ENCODE measurements at regions not wholly inside any gene's neighbourhood (a gene's known extent, or its start where the extent isn't known, plus 50 kb on each side); places are given as distances from the start of the nearest gene placed in this dataset.

- no peak for ATAC-seq
- Histone ChIP-seq H3K9me3 (no peaks in the 10 kb centered on the region), H3K4me3 (no peak overlapping the region), H3K36me3 (ENCODE audit: low read depth) (no peaks in the 10 kb centered on the region), H3K4me1 (ENCODE audit: low read depth) (no peaks in the 10 kb centered on the region)
- intact Hi-C loops (cut with DNase I, micrococcal nuclease), result no loop called here
- no peak for TF ChIP-seq CTCF (IDR thresholded peaks at IDR 0.05)
- no peak for DNase-seq
Observed at GRCh38 chr6:103191391-103192093, 1668.2 kb downstream of the HACE1 start.

GRCh38 chr6:103184776-103185175 lies 1674.9 kb downstream of the HACE1 start:
- H3K9me3 ChIP-seq, result no peaks in the 10 kb centered on the region
- intact Hi-C loops (cut with DNase I, micrococcal nuclease), result no loop called here
- no peaks in the 10 kb centered on the region for H3K36me3 ChIP-seq (ENCODE audit: low read depth)
- no peak for ATAC-seq
- no peaks in the 10 kb centered on the region for H3K4me1 ChIP-seq (ENCODE audit: low read depth)
- TF ChIP-seq CTCF (IDR thresholded peaks at IDR 0.05), result no peak
- no peak overlapping the region for H3K4me3 ChIP-seq
- no peak for DNase-seq

DNA sequence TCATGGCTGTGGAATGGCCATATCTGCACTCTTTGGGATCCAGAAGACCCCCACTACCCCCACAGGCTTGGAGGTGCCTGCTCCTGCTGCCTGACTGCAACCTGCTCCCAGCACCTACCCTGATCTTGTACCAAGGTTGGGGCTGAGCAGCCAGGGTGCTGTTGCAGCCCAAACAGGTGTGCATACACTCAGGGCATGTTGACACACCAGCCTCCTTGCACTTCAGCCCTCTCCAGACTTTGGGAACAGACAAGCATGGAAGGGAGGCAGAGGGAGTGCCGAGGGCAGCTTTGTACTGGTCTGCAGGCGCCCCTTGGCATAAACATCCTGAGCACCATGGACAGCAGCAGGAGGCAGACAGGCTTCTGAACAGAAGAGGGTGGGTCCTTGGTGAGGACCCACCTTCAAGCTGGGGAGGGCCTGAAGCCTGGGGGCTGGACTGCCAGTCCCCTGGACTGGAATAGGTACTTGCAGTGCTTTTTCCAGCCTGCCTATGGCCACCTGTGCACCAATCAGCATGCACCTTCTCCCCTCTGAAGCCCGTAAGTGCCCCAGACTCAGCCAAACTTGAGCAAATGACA lies 1675.8 kb downstream of the HACE1 start:
- Histone ChIP-seq H3K4me3 (no peak overlapping the region), H3K4me1 (ENCODE audit: low read depth) (no peaks in the 10 kb centered on the region), H3K9me3 (no peaks in the 10 kb centered on the region), H3K36me3 (ENCODE audit: low read depth) (no peaks in the 10 kb centered on the region)
- TF ChIP-seq CTCF (IDR thresholded peaks at IDR 0.05), result no peak
- no peak for ATAC-seq
- intact Hi-C loops (cut with DNase I, micrococcal nuclease), result loop anchor here in 1 of 2 donors (2.0 kb wide), 1 partner anchor 27 kb away; no protein-coding TSS in a partner anchor
- no peak for DNase-seq

DNA sequence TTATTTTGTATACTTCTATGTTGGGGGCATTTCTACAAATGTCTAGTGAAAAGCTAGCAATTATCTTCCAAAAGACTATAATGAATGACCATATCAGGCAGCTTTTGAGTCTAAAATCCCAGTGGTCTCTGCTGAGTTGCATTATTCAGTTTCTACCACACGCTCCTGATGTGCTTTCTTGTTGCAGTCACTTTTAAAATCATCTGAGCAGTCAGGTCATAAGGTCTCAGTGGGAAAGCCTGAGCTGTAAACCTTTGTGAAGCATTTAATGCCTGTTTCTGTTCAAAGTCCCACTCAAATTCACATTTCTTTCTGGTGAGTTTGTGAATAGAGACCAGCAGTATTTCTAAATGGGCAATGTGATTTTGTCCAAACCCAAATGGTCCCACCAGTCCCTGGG lies 1681.5 kb downstream of the HACE1 start:
- no peak for DNase-seq
- intact Hi-C loops (cut with DNase I, micrococcal nuclease), result no loop called here
- no peak overlapping the region for H3K4me3 ChIP-seq
- ATAC-seq, result no peak
- H3K9me3 ChIP-seq, result no peaks in the 10 kb centered on the region
- no peaks in the 10 kb centered on the region for H3K36me3 ChIP-seq (ENCODE audit: low read depth)
- TF ChIP-seq CTCF (IDR thresholded peaks at IDR 0.05), result no peak
- H3K4me1 ChIP-seq (ENCODE audit: low read depth), result no peaks in the 10 kb centered on the region

GRCh38 chr6:103177791-103178190 lies 1681.9 kb downstream of the HACE1 start:
- no peak for ATAC-seq
- H3K36me3 ChIP-seq (ENCODE audit: low read depth), result no peaks in the 10 kb centered on the region
- H3K4me1 ChIP-seq (ENCODE audit: low read depth), result no peaks in the 10 kb centered on the region
- TF ChIP-seq CTCF (IDR thresholded peaks at IDR 0.05), result no peak
- H3K4me3 ChIP-seq, result no peak overlapping the region
- no peak for DNase-seq
- H3K9me3 ChIP-seq, result no peaks in the 10 kb centered on the region
- intact Hi-C loops (cut with DNase I, micrococcal nuclease), result no loop called here

Measured in mucosa of descending colon (tissue), 3 donors.